Activated CD8-positive, alpha-beta T cell treated with anti-CD3 and anti-CD28 coated beads for 36 hours (primary cell): ENCODE measurements at regions not wholly inside any gene's neighbourhood (a gene's known extent, or its start where the extent isn't known, plus 50 kb on each side); places are given as distances from the start of the nearest gene placed in this dataset.

ENCODE experiments used
- ATAC-seq: fragments of 200-7000 bp; cut with Tn5 transposase; one replicate; pipeline ENCODE4 v1.10.0; 2021; ENCODE audit warnings: mild to moderate bottlenecking, moderate library complexity
- CTCF ChIA-PET: fragments of 350-600 bp; sonication (Branson Sonifier 250); formaldehyde crosslinking; loops from one replicate; lab custom pipeline; 2021; ENCODE audit warnings: antibody characterized with exemption; lab: Charles Lee
- POLR2A ChIA-PET: fragments of 350-600 bp; sonication (Branson Sonifier 250); formaldehyde crosslinking; loops from one replicate; lab custom pipeline; 2021; ENCODE audit warnings: antibody characterized with exemption; lab: Charles Lee
- DNase-seq: peaks from one replicate; pipeline ENCODE4 v3.0.0-alpha.2; 2020
- H3K27ac Mint-ChIP-seq: one replicate; pipeline ENCODE4 v1.8.0; 2021; ENCODE audit warnings: mild to moderate bottlenecking, mixed read lengths
- H3K27me3 Mint-ChIP-seq: one replicate; pipeline ENCODE4 v1.8.0; 2021; ENCODE audit warnings: mixed read lengths
- H3K36me3 Mint-ChIP-seq: one replicate; pipeline ENCODE4 v1.8.0; 2021; ENCODE audit warnings: low read depth, mixed read lengths
- H3K4me1 Mint-ChIP-seq: one replicate; pipeline ENCODE4 v1.8.0; 2021; ENCODE audit warnings: low read depth, mixed read lengths
- H3K4me3 Mint-ChIP-seq: one replicate; pipeline ENCODE4 v1.8.0; 2021; ENCODE audit warnings: mild to moderate bottlenecking, moderate library complexity, mixed read lengths
- H3K9me3 Mint-ChIP-seq: one replicate; pipeline ENCODE4 v1.8.0; 2021; ENCODE audit warnings: mixed read lengths
- intact Hi-C: fragments of 100-400 bp; cut with micrococcal nuclease; formaldehyde crosslinking; loops from one replicate; pipeline ENCODE4 v1.10.0; 2022
- TF ChIP-seq, protein P1 (sequence below): fragments of 200-600 bp; IDR thresholded peaks from one replicate; pipeline ENCODE4 v1.8.0; 2022; ENCODE audit warnings: antibody characterized with exemption, mild to moderate bottlenecking

DNA sequence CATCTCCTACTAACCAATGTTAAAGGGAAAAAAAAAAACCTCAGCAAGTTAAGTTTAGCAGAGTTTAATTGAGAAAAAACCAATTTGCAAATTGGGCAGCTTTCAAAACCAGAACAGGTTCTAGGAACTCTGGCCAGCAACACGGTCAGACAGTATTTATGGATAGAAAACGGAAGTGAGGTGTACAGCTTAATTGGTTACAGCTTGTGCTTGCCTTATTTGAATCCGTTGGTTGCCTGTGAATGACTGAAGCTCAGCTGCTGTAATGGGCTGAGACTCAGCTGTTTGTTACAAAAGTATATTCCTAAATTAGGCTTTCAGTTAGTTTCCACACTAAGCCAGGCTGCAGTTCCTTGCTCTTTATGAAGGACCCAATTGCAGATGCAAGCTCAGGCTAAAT, 217.0 kb downstream of the SREK1 start:
- ATAC-seq: no peak
- CTCF ChIA-PET: no interaction called here
- H3K27me3 Mint-ChIP-seq: peaks cover 4% of the 10 kb centered on the region

DNA sequence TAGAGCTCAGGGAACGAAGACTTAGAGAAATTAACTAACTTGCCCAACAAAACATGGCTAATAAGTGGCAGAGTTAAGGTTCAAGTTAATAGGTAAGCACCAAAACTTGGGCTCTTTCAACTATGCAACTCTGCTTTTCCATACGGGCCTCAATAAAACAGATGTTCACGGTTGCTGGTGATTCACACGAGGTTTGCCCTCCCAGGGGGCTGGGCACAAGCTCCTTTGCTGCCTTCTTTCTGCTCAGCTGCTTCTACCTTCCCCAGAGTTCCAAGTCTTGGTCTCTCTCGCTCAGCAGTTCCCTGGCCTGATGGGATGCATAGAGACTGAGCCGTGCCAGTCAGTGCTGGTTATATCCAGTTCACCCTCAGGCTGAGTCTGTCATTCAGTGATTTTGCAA, 217.9 kb downstream of the SREK1 start:
- Mint-ChIP-seq H3K4me3 (no peak overlapping the region), H3K36me3 (no peaks in the 10 kb centered on the region), H3K9me3 (no peaks in the 10 kb centered on the region), H3K27ac (no peak overlapping the region), H3K4me1 (no peaks in the 10 kb centered on the region), H3K27me3 (peaks cover 4% of the 10 kb centered on the region)
- TF ChIP-seq, protein P1, sequence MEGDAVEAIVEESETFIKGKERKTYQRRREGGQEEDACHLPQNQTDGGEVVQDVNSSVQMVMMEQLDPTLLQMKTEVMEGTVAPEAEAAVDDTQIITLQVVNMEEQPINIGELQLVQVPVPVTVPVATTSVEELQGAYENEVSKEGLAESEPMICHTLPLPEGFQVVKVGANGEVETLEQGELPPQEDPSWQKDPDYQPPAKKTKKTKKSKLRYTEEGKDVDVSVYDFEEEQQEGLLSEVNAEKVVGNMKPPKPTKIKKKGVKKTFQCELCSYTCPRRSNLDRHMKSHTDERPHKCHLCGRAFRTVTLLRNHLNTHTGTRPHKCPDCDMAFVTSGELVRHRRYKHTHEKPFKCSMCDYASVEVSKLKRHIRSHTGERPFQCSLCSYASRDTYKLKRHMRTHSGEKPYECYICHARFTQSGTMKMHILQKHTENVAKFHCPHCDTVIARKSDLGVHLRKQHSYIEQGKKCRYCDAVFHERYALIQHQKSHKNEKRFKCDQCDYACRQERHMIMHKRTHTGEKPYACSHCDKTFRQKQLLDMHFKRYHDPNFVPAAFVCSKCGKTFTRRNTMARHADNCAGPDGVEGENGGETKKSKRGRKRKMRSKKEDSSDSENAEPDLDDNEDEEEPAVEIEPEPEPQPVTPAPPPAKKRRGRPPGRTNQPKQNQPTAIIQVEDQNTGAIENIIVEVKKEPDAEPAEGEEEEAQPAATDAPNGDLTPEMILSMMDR: no peak
- POLR2A ChIA-PET: no interaction called here
- intact Hi-C loops: no loop called here
- CTCF ChIA-PET: interaction anchor here (1.0 kb wide), 1 partner anchor 395 kb away, joined by 3 read pairs; no protein-coding TSS in a partner anchor
- ATAC-seq: no peak
- DNase-seq: no peak

More for the DNA sequence above, 217.0 kb downstream of the SREK1 start:
- intact Hi-C loops: no loop called here
- Mint-ChIP-seq H3K4me3 (no peak overlapping the region), H3K36me3 (no peaks in the 10 kb centered on the region), H3K9me3 (no peaks in the 10 kb centered on the region), H3K27ac (no peak overlapping the region), H3K4me1 (no peaks in the 10 kb centered on the region)
- TF ChIP-seq, protein P1: no peak
- no peak for DNase-seq
- POLR2A ChIA-PET: no interaction called here

DNA sequence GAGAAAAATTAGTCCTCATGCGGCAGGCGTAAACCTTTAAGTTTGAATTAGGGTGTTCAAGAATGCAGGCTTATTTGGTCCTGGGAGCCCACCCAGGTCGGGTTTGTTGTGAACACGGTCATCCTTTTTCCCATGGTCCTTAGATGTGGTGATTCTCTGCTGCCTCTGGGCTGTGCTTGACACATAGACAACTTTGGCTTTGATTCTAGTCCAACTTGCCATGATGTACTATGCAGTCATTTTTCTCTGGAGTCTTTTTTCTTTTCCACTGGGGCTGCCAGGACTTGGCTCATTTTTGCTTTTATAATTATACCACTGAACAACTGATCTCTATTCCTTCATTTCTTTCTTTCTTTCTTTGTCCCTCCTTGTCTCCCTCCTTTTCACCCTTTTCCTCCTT, 218.6 kb downstream of the SREK1 start:
- DNase-seq (no peak), ATAC-seq (no peak)
- POLR2A ChIA-PET: no interaction called here
- Mint-ChIP-seq H3K36me3 (no peaks in the 10 kb centered on the region), H3K4me3 (no peak overlapping the region), H3K27ac (no peak overlapping the region), H3K27me3 (peaks cover 4% of the 10 kb centered on the region), H3K4me1 (no peaks in the 10 kb centered on the region), H3K9me3 (no peaks in the 10 kb centered on the region)
- TF ChIP-seq, protein P1: no peak
- intact Hi-C loops: no loop called here
- CTCF ChIA-PET: interaction anchor here (1.0 kb wide), 1 partner anchor 394 kb away, joined by 3 read pairs; no protein-coding TSS in a partner anchor

DNA sequence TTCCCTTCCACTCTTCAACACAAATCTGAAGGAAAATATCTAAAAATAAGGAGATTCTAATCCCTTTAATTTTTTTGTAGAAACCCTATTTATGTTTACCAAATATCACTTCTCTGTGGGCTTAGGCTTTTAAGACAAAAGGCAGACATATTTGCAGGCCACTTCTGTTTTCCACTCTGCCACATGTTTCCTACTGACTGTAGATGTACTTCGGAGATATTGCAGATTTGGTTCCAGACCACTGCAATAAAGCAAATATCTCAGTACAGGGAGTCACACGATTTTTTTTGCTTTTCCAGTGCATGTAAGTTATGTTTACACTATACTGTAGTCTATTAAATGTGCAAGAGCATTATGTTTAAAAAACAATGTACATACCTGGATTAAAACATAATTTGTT, 219.0 kb downstream of the SREK1 start:
- intact Hi-C loops: no loop called here

DNA sequence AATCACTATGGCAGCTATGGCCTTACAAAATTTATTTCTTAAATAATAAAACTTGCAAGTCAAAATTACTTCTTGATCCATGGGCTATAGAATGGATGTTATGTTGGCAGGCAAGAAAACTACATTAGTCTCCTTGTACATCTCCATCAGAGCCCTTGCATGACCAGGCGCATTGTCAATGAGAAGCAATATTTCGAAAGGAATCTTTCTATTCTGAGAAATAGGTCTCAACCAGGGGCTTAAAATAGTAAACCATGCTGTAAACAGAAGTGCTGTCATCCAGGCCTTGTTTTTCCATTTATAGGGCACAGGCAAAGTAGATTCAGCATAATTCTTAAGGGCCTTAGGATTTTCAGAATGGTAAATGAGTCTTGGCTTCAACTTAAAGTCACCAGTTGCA, 220.1 kb downstream of the SREK1 start:
- Mint-ChIP-seq H3K4me1 (no peaks in the 10 kb centered on the region), H3K4me3 (no peak overlapping the region), H3K27ac (no peak overlapping the region), H3K27me3 (peaks cover 4% of the 10 kb centered on the region), H3K36me3 (no peaks in the 10 kb centered on the region), H3K9me3 (no peaks in the 10 kb centered on the region)
- POLR2A ChIA-PET: no interaction called here
- ATAC-seq: no peak
- TF ChIP-seq, protein P1: no peak
- CTCF ChIA-PET: no interaction called here
- intact Hi-C loops: no loop called here
- no peak for DNase-seq

More for the DNA sequence above, 219.0 kb downstream of the SREK1 start:
- no peak for ATAC-seq
- Mint-ChIP-seq H3K27ac (no peak overlapping the region), H3K4me3 (no peak overlapping the region), H3K4me1 (no peaks in the 10 kb centered on the region), H3K36me3 (no peaks in the 10 kb centered on the region), H3K9me3 (no peaks in the 10 kb centered on the region), H3K27me3 (peaks cover 4% of the 10 kb centered on the region)
- POLR2A ChIA-PET: no interaction called here
- DNase-seq: no peak
- CTCF ChIA-PET: no interaction called here
- TF ChIP-seq, protein P1: no peak
